HG02642 (cell line): ENCODE measurements at regions not wholly inside any gene's neighbourhood (a gene's known extent, or its start where the extent isn't known, plus 50 kb on each side); places are given as distances from the start of the nearest gene placed in this dataset.
"Not testable (repeated sequence)": the region's sequence is repeated elsewhere in the genome, so short reads cannot be mapped to it uniquely, and the experiment has no call there.

Source experiments
- ATAC-seq: cut with Tn5 transposase; IDR thresholded peaks from one replicate; pipeline ENCODE4 v1.9.1; 2021; ENCODE audit warnings: mild to moderate bottlenecking; ENCODE audit not compliant: unreplicated experiment, poor library complexity

- ATAC-seq: no peak
Measured at GRCh38 chr3:15851735-15852134, 54.0 kb upstream of the ANKRD28 start.

- peak; percentile 57 for ATAC-seq
Measured at GRCh38 chr3:15858547-15859506, 61.0 kb upstream of the ANKRD28 start.

- peak; percentile 86 for ATAC-seq
Measured at GRCh38 chr3:15859507-15860013, 61.8 kb upstream of the ANKRD28 start.

GRCh38 chr3:15860014-15860934 is 62.5 kb upstream of the ANKRD28 start:
- ATAC-seq: peak; percentile 59

GRCh38 chr3:15861163-15861562 is 63.4 kb upstream of the ANKRD28 start:
- no peak for ATAC-seq

- no peak for ATAC-seq
Measured at GRCh38 chr3:15872807-15873206, 75.0 kb upstream of the ANKRD28 start.

- no peak for ATAC-seq
Measured at GRCh38 chr3:15873415-15873814, 75.6 kb upstream of the ANKRD28 start.

- ATAC-seq: no peak
Measured at GRCh38 chr3:15875016-15875689, 77.4 kb upstream of the ANKRD28 start.

- no peak for ATAC-seq
Measured at GRCh38 chr3:15876669-15877068, 78.9 kb upstream of the ANKRD28 start.

- ATAC-seq: no peak
Measured at GRCh38 chr3:15877813-15878212, 80.0 kb upstream of the ANKRD28 start.

GRCh38 chr3:15879787-15880186 is 82.0 kb upstream of the ANKRD28 start:
- ATAC-seq: not testable (repeated sequence)

- ATAC-seq: no peak
Measured at GRCh38 chr3:15882577-15882976, 84.8 kb upstream of the ANKRD28 start.

GRCh38 chr3:15884132-15884531 is 86.4 kb upstream of the ANKRD28 start:
- no peak for ATAC-seq

GRCh38 chr3:15886521-15886920 is 88.7 kb upstream of the ANKRD28 start:
- no peak for ATAC-seq

GRCh38 chr3:15887261-15887660 is 89.5 kb upstream of the ANKRD28 start:
- ATAC-seq: no peak

- ATAC-seq: no peak
Measured at GRCh38 chr3:15889936-15890335, 92.2 kb upstream of the ANKRD28 start.

GRCh38 chr3:15892311-15893227 is 94.8 kb upstream of the ANKRD28 start:
- ATAC-seq: no peak

- no peak for ATAC-seq
Measured at GRCh38 chr3:15894382-15894781, 96.6 kb upstream of the ANKRD28 start.

GRCh38 chr3:15896500-15896899 is 98.7 kb upstream of the ANKRD28 start:
- ATAC-seq: no peak
